CD8-positive, alpha-beta memory T cell (primary cell): ENCODE measurements at regions not wholly inside any gene's neighbourhood (a gene's known extent, or its start where the extent isn't known, plus 50 kb on each side); places are given as distances from the start of the nearest gene placed in this dataset.

Source experiments
- CTCF ChIA-PET: fragments of 350-600 bp; sonication (Branson Sonifier 250); formaldehyde crosslinking; loops from one replicate; lab custom pipeline; 2021; ENCODE audit warnings: antibody characterized with exemption; lab: Charles Lee
- POLR2A ChIA-PET: fragments of 350-600 bp; sonication (Branson Sonifier 250); formaldehyde crosslinking; loops from one replicate; lab custom pipeline; 2021; ENCODE audit warnings: antibody characterized with exemption; lab: Charles Lee
- DNase-seq, 5 donors: peaks; one replicate each; pipeline versions ENCODE4 v3.0.0 to v3.0.0-alpha.2; 2020 to 2022; ENCODE audit warnings: mixed read lengths in 1 of 5
- H3K27ac ChIP-seq: one replicate; pipeline ENCODE4 v1.7.0; 2013; ENCODE audit warnings: low read depth, mild to moderate bottlenecking, low read length, moderate library complexity
- H3K27me3 ChIP-seq: 2 replicates; pipeline ENCODE4 v1.7.0; 2013; ENCODE audit warnings: low read length, mild to moderate bottlenecking; ENCODE audit not compliant: insufficient read depth, poor library complexity, severe bottlenecking
- H3K36me3 ChIP-seq: 2 replicates; pipeline ENCODE4 v1.7.0; 2013; ENCODE audit warnings: mild to moderate bottlenecking, low read length, moderate library complexity; ENCODE audit not compliant: insufficient read depth
- H3K4me1 ChIP-seq: 2 replicates; pipeline ENCODE4 v1.7.0; 2013; ENCODE audit warnings: mild to moderate bottlenecking, low read length, moderate library complexity; ENCODE audit not compliant: insufficient read depth
- H3K4me3 ChIP-seq: 2 replicates; pipeline ENCODE4 v1.7.0; 2013; ENCODE audit warnings: mild to moderate bottlenecking, low read length
- H3K9me3 ChIP-seq: 2 replicates; pipeline ENCODE4 v1.7.0; 2013; ENCODE audit warnings: mild to moderate bottlenecking, low read length
- H3K27ac Mint-ChIP-seq, 8 donors: one replicate each; pipeline ENCODE4 v1.8.0; 2020 to 2021; ENCODE audit warnings: mixed read lengths in 8 of 8, mild to moderate bottlenecking in 6 of 8, inconsistent platforms in 3 of 8, moderate library complexity in 3 of 8
- H3K27me3 Mint-ChIP-seq, 2 donors: one replicate each; pipeline ENCODE4 v1.8.0; 2020 to 2021; ENCODE audit warnings: mixed read lengths in 2 of 2, mild to moderate bottlenecking in 1 of 2, moderate library complexity in 1 of 2
- H3K36me3 Mint-ChIP-seq, 3 donors: one replicate each; pipeline ENCODE4 v1.8.0; 2020 to 2021; ENCODE audit warnings: mixed read lengths in 3 of 3, inconsistent platforms in 1 of 3, mild to moderate bottlenecking in 1 of 3
- H3K4me1 Mint-ChIP-seq, 3 donors: one replicate each; pipeline ENCODE4 v1.8.0; 2020 to 2021; ENCODE audit warnings: mixed read lengths in 3 of 3, inconsistent platforms in 1 of 3, mild to moderate bottlenecking in 1 of 3
- H3K4me3 Mint-ChIP-seq, 7 donors: one replicate each; pipeline ENCODE4 v1.8.0; 2020 to 2021; ENCODE audit warnings: mixed read lengths in 7 of 7, mild to moderate bottlenecking in 6 of 7, moderate library complexity in 4 of 7, inconsistent platforms in 2 of 7
- H3K9me3 Mint-ChIP-seq, 5 donors: one replicate each; pipeline ENCODE4 v1.8.0; 2020 to 2022; ENCODE audit warnings: mixed read lengths in 5 of 5, mild to moderate bottlenecking in 3 of 5, moderate library complexity in 2 of 5, inconsistent platforms in 1 of 5

- Histone ChIP-seq H3K4me3 (peak overlapping the region; percentile 35), H3K27me3 (no peaks in the 10 kb centered on the region), H3K27ac (no peak overlapping the region), H3K36me3 (no peaks in the 10 kb centered on the region), H3K4me1 (peaks cover 16% of the 10 kb centered on the region), H3K9me3 (no peaks in the 10 kb centered on the region)
- POLR2A ChIA-PET = no interaction called here
- peaks cover 33 to 40% (median 37%) of the 10 kb centered on the region in 3 donors for H3K4me1 Mint-ChIP-seq
- H3K9me3 Mint-ChIP-seq = no peaks in the 10 kb centered on the region
- CTCF ChIA-PET = interaction anchor here (1.3 kb wide), 1 partner anchor 14 kb away, joined by 3 read pairs; no protein-coding TSS in a partner anchor
- peaks cover 0 to 2% (median 0%) of the 10 kb centered on the region in 3 donors for H3K36me3 Mint-ChIP-seq
- no peak for DNase-seq
- H3K4me3 Mint-ChIP-seq = peak overlapping the region; percentile 65 to 81 (median 71)
- no peaks in the 10 kb centered on the region for H3K27me3 Mint-ChIP-seq
- H3K27ac Mint-ChIP-seq = peak overlapping the region; percentile 51 to 92 (median 76)
Measured at GRCh38 chr3:111324645-111325044, 217.4 kb upstream of the CD96 start.

GRCh38 chr3:111325160-111325718 lies 216.8 kb upstream of the CD96 start:
- CTCF ChIA-PET = no interaction called here
- POLR2A ChIA-PET = no interaction called here
- Mint-ChIP-seq H3K4me3 (peak overlapping the region; percentile 14 to 81 (median 67)), H3K27me3 (no peaks in the 10 kb centered on the region), H3K27ac (peak overlapping the region in 5 of 8 donors; percentile 10 to 67 (median 51)), H3K4me1 (peaks cover 29 to 37% (median 32%) of the 10 kb centered on the region in 3 donors), H3K9me3 (no peaks in the 10 kb centered on the region), H3K36me3 (peaks cover 0 to 2% (median 0%) of the 10 kb centered on the region in 3 donors)
- no peak overlapping the region for H3K4me3 ChIP-seq
- no peak for DNase-seq
- H3K36me3 ChIP-seq = no peaks in the 10 kb centered on the region
- no peak overlapping the region for H3K27ac ChIP-seq
- no peaks in the 10 kb centered on the region for H3K9me3 ChIP-seq
- peaks cover 16% of the 10 kb centered on the region for H3K4me1 ChIP-seq
- no peaks in the 10 kb centered on the region for H3K27me3 ChIP-seq

GRCh38 chr3:111326144-111326995 lies 215.6 kb upstream of the CD96 start:
- Mint-ChIP-seq H3K27ac (peak overlapping the region in 1 of 8 donors; percentile 14), H3K27me3 (no peaks in the 10 kb centered on the region), H3K4me1 (peaks cover 29 to 37% (median 32%) of the 10 kb centered on the region in 3 donors), H3K9me3 (no peaks in the 10 kb centered on the region), H3K36me3 (peaks cover 0 to 2% (median 0%) of the 10 kb centered on the region in 3 donors), H3K4me3 (peak overlapping the region in 2 of 7 donors; percentile 16 to 18)
- H3K4me3 ChIP-seq = no peak overlapping the region
- no peak for DNase-seq
- no peaks in the 10 kb centered on the region for H3K27me3 ChIP-seq
- ChIA-PET CTCF (no interaction called here), POLR2A (no interaction called here)
- H3K36me3 ChIP-seq = no peaks in the 10 kb centered on the region
- no peaks in the 10 kb centered on the region for H3K9me3 ChIP-seq
- H3K27ac ChIP-seq = no peak overlapping the region
- H3K4me1 ChIP-seq = peaks cover 16% of the 10 kb centered on the region

GRCh38 chr3:111331306-111331705 lies 210.7 kb upstream of the CD96 start:
- no peak for DNase-seq
- Histone ChIP-seq H3K36me3 (no peaks in the 10 kb centered on the region), H3K9me3 (no peaks in the 10 kb centered on the region), H3K27me3 (no peaks in the 10 kb centered on the region), H3K4me1 (no peaks in the 10 kb centered on the region), H3K4me3 (no peak overlapping the region), H3K27ac (no peak overlapping the region)
- no peaks in the 10 kb centered on the region for H3K36me3 Mint-ChIP-seq
- no peaks in the 10 kb centered on the region for H3K9me3 Mint-ChIP-seq
- POLR2A ChIA-PET = no interaction called here
- no peaks in the 10 kb centered on the region for H3K27me3 Mint-ChIP-seq
- CTCF ChIA-PET = no interaction called here
- no peak overlapping the region for H3K4me3 Mint-ChIP-seq
- H3K27ac Mint-ChIP-seq = peak overlapping the region in 1 of 8 donors; percentile 6
- H3K4me1 Mint-ChIP-seq = peaks cover 0 to 5% (median 1%) of the 10 kb centered on the region in 3 donors

- Mint-ChIP-seq H3K9me3 (no peaks in the 10 kb centered on the region), H3K36me3 (no peaks in the 10 kb centered on the region), H3K4me1 (peaks cover 0 to 7% (median 5%) of the 10 kb centered on the region in 3 donors), H3K27me3 (no peaks in the 10 kb centered on the region), H3K4me3 (no peak overlapping the region), H3K27ac (no peak overlapping the region)
- ChIA-PET POLR2A (no interaction called here), CTCF (no interaction called here)
- DNase-seq = no peak
- Histone ChIP-seq H3K4me1 (no peaks in the 10 kb centered on the region), H3K4me3 (no peak overlapping the region), H3K27ac (no peak overlapping the region), H3K27me3 (no peaks in the 10 kb centered on the region), H3K36me3 (no peaks in the 10 kb centered on the region), H3K9me3 (no peaks in the 10 kb centered on the region)
Measured at GRCh38 chr3:111331912-111332311, 210.1 kb upstream of the CD96 start.

- H3K27ac Mint-ChIP-seq = no peak overlapping the region
- peaks cover 0 to 10% (median 8%) of the 10 kb centered on the region in 3 donors for H3K4me1 Mint-ChIP-seq
- CTCF ChIA-PET = no interaction called here
Measured at GRCh38 chr3:111332488-111333080, 209.4 kb upstream of the CD96 start.

GRCh38 chr3:111333642-111334041 lies 208.4 kb upstream of the CD96 start:
- ChIA-PET POLR2A (no interaction called here), CTCF (no interaction called here)
- H3K27me3 ChIP-seq = no peaks in the 10 kb centered on the region
- no peak for DNase-seq
- no peaks in the 10 kb centered on the region for H3K36me3 Mint-ChIP-seq
- H3K36me3 ChIP-seq = no peaks in the 10 kb centered on the region
- H3K27me3 Mint-ChIP-seq = no peaks in the 10 kb centered on the region
- H3K9me3 Mint-ChIP-seq = no peaks in the 10 kb centered on the region
- H3K27ac Mint-ChIP-seq = no peak overlapping the region
- H3K4me3 ChIP-seq = no peak overlapping the region
- H3K9me3 ChIP-seq = no peaks in the 10 kb centered on the region
- H3K4me3 Mint-ChIP-seq = no peak overlapping the region
- no peaks in the 10 kb centered on the region for H3K4me1 ChIP-seq
- H3K27ac ChIP-seq = no peak overlapping the region
- peaks cover 2 to 14% (median 14%) of the 10 kb centered on the region in 3 donors for H3K4me1 Mint-ChIP-seq

More at GRCh38 chr3:111332488-111333080, 209.4 kb upstream of the CD96 start:
- Mint-ChIP-seq H3K27me3 (no peaks in the 10 kb centered on the region), H3K9me3 (no peaks in the 10 kb centered on the region), H3K36me3 (no peaks in the 10 kb centered on the region), H3K4me3 (no peak overlapping the region)
- Histone ChIP-seq H3K4me3 (no peak overlapping the region), H3K27me3 (no peaks in the 10 kb centered on the region), H3K36me3 (no peaks in the 10 kb centered on the region), H3K4me1 (no peaks in the 10 kb centered on the region), H3K9me3 (no peaks in the 10 kb centered on the region), H3K27ac (no peak overlapping the region)
- POLR2A ChIA-PET = no interaction called here
- DNase-seq = no peak
